PC-9 (cell line): ENCODE measurements at regions not wholly inside any gene's neighbourhood (a gene's known extent, or its start where the extent isn't known, plus 50 kb on each side); places are given as distances from the start of the nearest gene placed in this dataset.

Experiments used
- BruUV-seq: library from RNA; stranded (reverse); fragments of 400-500 nt; replicated peaks from 2 replicates; lab custom pipeline; 2021; lab: Mats Ljungman, UMichigan
- CTCF ChIA-PET: fragments of 300-600 bp; sonication (Branson Sonifier 250); formaldehyde crosslinking; loops from one replicate; lab custom pipeline; 2022; ENCODE audit warnings: antibody characterized with exemption; lab: Charles Lee
- POLR2A ChIA-PET: fragments of 300-600 bp; sonication (Branson Sonifier 250); formaldehyde crosslinking; loops from one replicate; lab custom pipeline; 2022; ENCODE audit warnings: antibody characterized with exemption; ENCODE audit not compliant: unreplicated experiment; lab: Charles Lee
- DNase-seq, 2 experiments: peaks; one replicate each; pipeline versions ENCODE4 v3.0.0 to v3.0.0-alpha.2; 2015 to 2022; ENCODE audit warnings: mixed read lengths in 1 of 2
- H2AFZ ChIP-seq: fragments of 200-600 bp; sonication (generic); 2 replicates; pipeline ENCODE4 v1.8.1; 2017; ENCODE audit warnings: antibody characterized with exemption
- H3F3A ChIP-seq: fragments of 200-600 bp; sonication (generic); 2 replicates; pipeline ENCODE4 v1.8.1; 2017; ENCODE audit warnings: antibody characterized with exemption, mild to moderate bottlenecking, low read depth; ENCODE audit not compliant: insufficient read depth
- H3K27ac ChIP-seq: fragments of 200-600 bp; sonication (generic); 2 replicates; pipeline ENCODE4 v1.6.1; 2016; ENCODE audit warnings: mixed run types
- H3K27me3 ChIP-seq: fragments of 200-600 bp; sonication (generic); 2 replicates; pipeline ENCODE4 v1.6.1; 2016; ENCODE audit warnings: low read depth, mixed run types; ENCODE audit not compliant: insufficient read depth
- H3K36me3 ChIP-seq: fragments of 200-600 bp; sonication (generic); 2 replicates; pipeline ENCODE4 v1.6.1; 2016; ENCODE audit warnings: low read depth, mixed run types
- H3K4me1 ChIP-seq: fragments of 200-600 bp; sonication (generic); replicated peaks from 2 replicates; pipeline ENCODE4 v1.6.1; 2016; ENCODE audit warnings: mixed run types; ENCODE audit not compliant: insufficient read depth
- H3K4me2 ChIP-seq: fragments of 200-600 bp; sonication (generic); 2 replicates; pipeline ENCODE4 v1.6.1; 2017; ENCODE audit warnings: mixed run types
- H3K4me3 ChIP-seq: fragments of 200-600 bp; sonication (generic); 2 replicates; pipeline ENCODE4 v1.6.1; 2016; ENCODE audit warnings: mixed run types
- H3K79me2 ChIP-seq: fragments of 200-600 bp; sonication (generic); 2 replicates; pipeline ENCODE4 v1.6.1; 2017; ENCODE audit warnings: low read depth, mixed run types
- H3K9me2 ChIP-seq: fragments of 200-600 bp; sonication (generic); 2 replicates; pipeline ENCODE4 v1.8.1; 2017; ENCODE audit warnings: mild to moderate bottlenecking; ENCODE audit not compliant: insufficient read depth
- H3K9me3 ChIP-seq: fragments of 200-600 bp; sonication (generic); 2 replicates; pipeline ENCODE4 v1.8.1; 2016; ENCODE audit warnings: low read depth; ENCODE audit not compliant: insufficient read depth
- H4K20me1 ChIP-seq: fragments of 200-600 bp; sonication (generic); 2 replicates; pipeline ENCODE4 v1.8.1; 2017; ENCODE audit not compliant: insufficient read depth
- EZH2 ChIP-seq: fragments of 200-600 bp; sonication (generic); IDR thresholded peaks from 2 replicates; pipeline ENCODE4 v1.8.0; 2017; ENCODE audit warnings: antibody characterized with exemption, low read depth
- intact Hi-C: fragments of 100-400 bp; cut with micrococcal nuclease; formaldehyde crosslinking; loops from one replicate; pipeline ENCODE4 v1.10.0; 2022; ENCODE audit not compliant: unreplicated experiment
- TF ChIP-seq, protein P1 (sequence below): fragments of 200-600 bp; sonication (generic); conservative IDR thresholded peaks from 2 replicates; pipeline ENCODE4 v1.6.1; 2017; ENCODE audit warnings: mixed run types, antibody characterized with exemption, mild to moderate bottlenecking, moderate library complexity

GRCh38 chr16:63933841-63934240 lies 1188.0 kb downstream of the CDH11 start:
- DNase-seq = no peak
- Histone ChIP-seq H3K4me3 (no peak overlapping the region), H3K36me3 (no peaks in the 10 kb centered on the region), H3K27me3 (no peaks in the 10 kb centered on the region), H3K79me2 (no peaks in the 10 kb centered on the region), H3K9me3 (no peaks in the 10 kb centered on the region), H3K4me1 (no peaks in the 10 kb centered on the region), H4K20me1 (no peaks in the 10 kb centered on the region), H3K27ac (no peak overlapping the region), H3F3A (no peaks in the 10 kb centered on the region), H3K9me2 (no peaks in the 10 kb centered on the region), H2AFZ (no peak overlapping the region), H3K4me2 (no peak overlapping the region)
- no TSS peak for BruUV-seq
- ChIA-PET CTCF (no interaction called here), POLR2A (no interaction called here)
- TF ChIP-seq, protein P1, sequence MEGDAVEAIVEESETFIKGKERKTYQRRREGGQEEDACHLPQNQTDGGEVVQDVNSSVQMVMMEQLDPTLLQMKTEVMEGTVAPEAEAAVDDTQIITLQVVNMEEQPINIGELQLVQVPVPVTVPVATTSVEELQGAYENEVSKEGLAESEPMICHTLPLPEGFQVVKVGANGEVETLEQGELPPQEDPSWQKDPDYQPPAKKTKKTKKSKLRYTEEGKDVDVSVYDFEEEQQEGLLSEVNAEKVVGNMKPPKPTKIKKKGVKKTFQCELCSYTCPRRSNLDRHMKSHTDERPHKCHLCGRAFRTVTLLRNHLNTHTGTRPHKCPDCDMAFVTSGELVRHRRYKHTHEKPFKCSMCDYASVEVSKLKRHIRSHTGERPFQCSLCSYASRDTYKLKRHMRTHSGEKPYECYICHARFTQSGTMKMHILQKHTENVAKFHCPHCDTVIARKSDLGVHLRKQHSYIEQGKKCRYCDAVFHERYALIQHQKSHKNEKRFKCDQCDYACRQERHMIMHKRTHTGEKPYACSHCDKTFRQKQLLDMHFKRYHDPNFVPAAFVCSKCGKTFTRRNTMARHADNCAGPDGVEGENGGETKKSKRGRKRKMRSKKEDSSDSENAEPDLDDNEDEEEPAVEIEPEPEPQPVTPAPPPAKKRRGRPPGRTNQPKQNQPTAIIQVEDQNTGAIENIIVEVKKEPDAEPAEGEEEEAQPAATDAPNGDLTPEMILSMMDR = no peak
- TF ChIP-seq EZH2 = no peak
- intact Hi-C loops = no loop called here

DNA sequence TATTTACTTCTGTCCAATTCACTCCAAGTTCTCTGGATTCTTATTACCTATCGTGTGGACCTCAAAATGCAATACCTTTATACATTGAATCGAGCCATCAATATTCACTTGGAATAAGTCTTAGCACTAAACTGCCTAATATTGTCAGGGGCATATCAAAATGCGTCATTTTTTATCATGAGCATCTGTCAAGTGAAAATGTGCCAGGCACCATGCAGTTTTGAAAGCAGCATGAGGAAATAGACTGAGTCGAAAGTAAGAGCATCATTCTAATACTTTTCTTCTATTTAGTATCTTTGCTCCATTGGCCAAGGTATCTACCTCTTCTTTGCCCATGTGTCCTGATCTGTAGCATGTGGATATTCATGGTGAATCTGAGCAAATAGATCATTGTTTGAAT lies 1193.4 kb downstream of the CDH11 start:
- TF ChIP-seq, protein P1 = no peak
- TF ChIP-seq EZH2 = no peak
- Histone ChIP-seq H3K4me1 (no peaks in the 10 kb centered on the region), H3K36me3 (no peaks in the 10 kb centered on the region), H3F3A (no peaks in the 10 kb centered on the region), H3K4me2 (no peak overlapping the region), H4K20me1 (no peaks in the 10 kb centered on the region), H3K27ac (no peak overlapping the region), H3K9me3 (no peaks in the 10 kb centered on the region), H3K79me2 (no peaks in the 10 kb centered on the region), H2AFZ (no peak overlapping the region), H3K27me3 (no peaks in the 10 kb centered on the region; the same call in 1 of the 2 replicates), H3K9me2 (no peaks in the 10 kb centered on the region), H3K4me3 (no peak overlapping the region)
- no peak for DNase-seq
- ChIA-PET POLR2A (no interaction called here), CTCF (no interaction called here)
- no TSS peak for BruUV-seq
- intact Hi-C loops = no loop called here

DNA sequence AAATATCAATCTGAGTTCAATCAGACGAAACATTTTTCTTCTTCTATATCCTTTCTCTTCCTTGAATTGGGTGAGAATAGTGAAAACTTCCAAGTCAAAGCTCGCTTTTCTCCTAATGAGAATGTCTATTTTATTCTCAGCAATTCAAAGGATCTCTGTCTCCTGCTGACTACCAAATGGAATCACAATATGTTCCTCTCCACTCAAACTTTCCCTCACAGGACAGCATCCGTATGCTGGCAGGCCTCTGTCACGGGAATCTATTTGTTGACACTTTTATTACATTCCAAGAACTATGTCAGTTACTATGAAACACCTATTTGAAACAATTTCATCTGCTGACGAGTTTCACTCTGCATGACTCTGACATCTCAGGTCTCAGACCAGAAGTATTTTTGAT lies 1196.6 kb downstream of the CDH11 start:
- no peaks in the 10 kb centered on the region for H3K36me3 ChIP-seq
- no peak overlapping the region for H2AFZ ChIP-seq
- no peaks in the 10 kb centered on the region for H4K20me1 ChIP-seq
- CTCF ChIA-PET = no interaction called here
- no peaks in the 10 kb centered on the region for H3K4me1 ChIP-seq
- TF ChIP-seq EZH2 = no peak
- TF ChIP-seq, protein P1 = no peak
- no peaks in the 10 kb centered on the region for H3K9me2 ChIP-seq
- no TSS peak for BruUV-seq
- no peaks in the 10 kb centered on the region for H3K79me2 ChIP-seq
- H3K27ac ChIP-seq = no peak overlapping the region
- H3K4me2 ChIP-seq = no peak overlapping the region
- no peak overlapping the region for H3K4me3 ChIP-seq
- intact Hi-C loops = no loop called here
- no peaks in the 10 kb centered on the region; the same call in 1 of the 2 replicates for H3K27me3 ChIP-seq
- H3F3A ChIP-seq = no peaks in the 10 kb centered on the region
- POLR2A ChIA-PET = no interaction called here
- H3K9me3 ChIP-seq = no peaks in the 10 kb centered on the region
- DNase-seq = no peak
